Psoas muscle (tissue), 7 donors: ENCODE measurements at regions not wholly inside any gene's neighbourhood (a gene's known extent, or its start where the extent isn't known, plus 50 kb on each side); places are given as distances from the start of the nearest gene placed in this dataset.

Source experiments
- ATAC-seq, 4 donors: fragments of 200-7000 bp; cut with Tn5 transposase; one replicate each; pipeline ENCODE4 v1.9.1; 2020; ENCODE audit warnings: moderate library complexity in 3 of 4, mild to moderate bottlenecking in 2 of 4
- DNase-seq, 2 donors: peaks; one replicate each; pipeline ENCODE4 v3.0.0-alpha.2; 2020
- H3K27ac ChIP-seq: fragments of 200-600 bp; one replicate; pipeline ENCODE4 v1.8.0; 2022
- H3K27me3 ChIP-seq, 3 donors: fragments of 200-600 bp in 1 of 3; one replicate each; pipeline versions ENCODE4 v1.6.1 to v1.8.0; 2013 to 2022; ENCODE audit warnings: low read length in 2 of 3, mild to moderate bottlenecking in 2 of 3, moderate library complexity in 1 of 3; ENCODE audit not compliant: insufficient read depth in 3 of 3
- H3K36me3 ChIP-seq, 2 donors: fragments of 200-600 bp in 1 of 2; one replicate each; pipeline versions ENCODE4 v1.6.1 to v1.8.0; 2013 to 2022; ENCODE audit warnings: low read depth in 1 of 2, mild to moderate bottlenecking in 1 of 2, moderate library complexity in 1 of 2; ENCODE audit not compliant: insufficient read depth in 1 of 2
- H3K4me1 ChIP-seq: fragments of 200-600 bp; one replicate; pipeline ENCODE4 v1.8.0; 2022
- H3K4me3 ChIP-seq: fragments of 200-600 bp; one replicate; pipeline ENCODE4 v1.8.0; 2022; ENCODE audit warnings: mild to moderate bottlenecking
- H3K9me3 ChIP-seq: fragments of 200-600 bp; one replicate; pipeline ENCODE4 v1.8.0; 2022
- CTCF ChIP-seq: fragments of 200-600 bp; IDR thresholded peaks from one replicate; pipeline ENCODE4 v1.8.0; 2022; ENCODE audit warnings: antibody characterized with exemption
- WGBS, 3 donors: extraction: QIAGEN DNeasy Blood & Tissue Kit; methylation state at CpG; one replicate each; pipeline versions ENCODE4 v1.1.6 to v1.1.7; 2013; 5-methylcytosine and 5-hydroxymethylcytosine counted together
- intact Hi-C, 2 donors: fragments of 100-400 bp; cut with DNase I; formaldehyde crosslinking; loops; one replicate each; pipeline versions ENCODE4 v1.11.0 to v1.14.2; 2022
- donor health status: healthy with polysubstance abuse.
- donor health status: DM: no; HTN: no; CAD: no; lungs with moderate emphysema.
- donor health status: Bipolar disorder and iron deficiency.
- donor health status: healthy.
- donor health status: DM: yes; HTN: yes; CAD: no.
- donor health status: DM: no; HTN: no; CAD: no.
- donor health status: DM: yes; HTN: yes; CAD: no.

- Histone ChIP-seq H3K27ac (no peak overlapping the region), H3K9me3 (no peaks in the 10 kb centered on the region), H3K27me3 (no peaks in the 10 kb centered on the region), H3K4me1 (no peaks in the 10 kb centered on the region), H3K4me3 (no peak overlapping the region), H3K36me3 (no peaks in the 10 kb centered on the region)
- no peak for TF ChIP-seq CTCF
- intact Hi-C loops, result no loop called here
- ATAC-seq, result no peak
- no peak for DNase-seq
- 87 to 93% (median 90%) methylated on average over 6 of the region's 6 CpGs for WGBS, 3 donors
These were observed 282.3 kb downstream of the SOX11 start for GRCh38 chr2:5974477-5974876.

- no peak for TF ChIP-seq CTCF
- no peaks in the 10 kb centered on the region for H3K27me3 ChIP-seq
- ATAC-seq (no peak), DNase-seq (no peak)
- intact Hi-C loops, result no loop called here
- no peaks in the 10 kb centered on the region for H3K4me1 ChIP-seq
- H3K27ac ChIP-seq, result no peak overlapping the region
- no peak overlapping the region for H3K4me3 ChIP-seq
- H3K36me3 ChIP-seq, result no peaks in the 10 kb centered on the region
- WGBS, 3 donors, result 48 to 69% (median 63%) methylated on average over 3 of the region's 3 CpGs
- no peaks in the 10 kb centered on the region for H3K9me3 ChIP-seq
These were observed 283.2 kb downstream of the SOX11 start for GRCh38 chr2:5975401-5975800.

- Histone ChIP-seq H3K4me1 (no peaks in the 10 kb centered on the region), H3K4me3 (no peak overlapping the region), H3K27me3 (peaks cover 0 to 4% (median 0%) of the 10 kb centered on the region in 3 donors), H3K36me3 (no peaks in the 10 kb centered on the region), H3K9me3 (no peaks in the 10 kb centered on the region), H3K27ac (no peak overlapping the region)
- no peak for TF ChIP-seq CTCF
- DNase-seq, result no peak
- no peak for ATAC-seq
- 85 to 87% (median 85%) methylated on average over 9 of the region's 9 CpGs for WGBS, 3 donors
- intact Hi-C loops, result no loop called here
These were observed 284.4 kb downstream of the SOX11 start for GRCh38 chr2:5976531-5977065.

- H3K4me1 ChIP-seq, result no peaks in the 10 kb centered on the region
- no peaks in the 10 kb centered on the region for H3K36me3 ChIP-seq
- TF ChIP-seq CTCF, result no peak
- 68 to 79% (median 74%) methylated on average over 2 of the region's 2 CpGs for WGBS, 3 donors
- no peak for DNase-seq
- intact Hi-C loops, result no loop called here
- H3K27ac ChIP-seq, result no peak overlapping the region
- peaks cover 0 to 5% (median 3%) of the 10 kb centered on the region in 3 donors for H3K27me3 ChIP-seq
- ATAC-seq, result no peak
- no peaks in the 10 kb centered on the region for H3K9me3 ChIP-seq
- H3K4me3 ChIP-seq, result no peak overlapping the region
These were observed 285.3 kb downstream of the SOX11 start for GRCh38 chr2:5977477-5977876.

- H3K36me3 ChIP-seq, result no peaks in the 10 kb centered on the region
- no peak for TF ChIP-seq CTCF
- ATAC-seq (no peak), DNase-seq (no peak)
- H3K27ac ChIP-seq, result no peak overlapping the region
- 87% methylated on average over 4 of the region's 4 CpGs for WGBS, 3 donors
- no peaks in the 10 kb centered on the region for H3K4me1 ChIP-seq
- no peak overlapping the region for H3K4me3 ChIP-seq
- H3K9me3 ChIP-seq, result no peaks in the 10 kb centered on the region
- intact Hi-C loops, result no loop called here
- peaks cover 0 to 11% (median 5%) of the 10 kb centered on the region in 3 donors for H3K27me3 ChIP-seq
These were observed 286.1 kb downstream of the SOX11 start for GRCh38 chr2:5978131-5978751.
